WTC11 (cell line): ENCODE measurements at regions not wholly inside any gene's neighbourhood (a gene's known extent, or its start where the extent isn't known, plus 50 kb on each side); places are given as distances from the start of the nearest gene placed in this dataset.

Experiments used
- ATAC-seq: fragments of 200-7000 bp; cut with Tn5 transposase; 2 replicates; pipeline ENCODE4 v1.10.0; 2021; ENCODE audit warnings: mild to moderate bottlenecking, moderate library complexity
- CTCF ChIA-PET: fragments of 300-600 bp; sonication (Branson Sonifier 250); formaldehyde crosslinking; loops from one replicate; lab custom pipeline; 2021; ENCODE audit warnings: antibody characterized with exemption; lab: Charles Lee
- POLR2A ChIA-PET: fragments of 350-600 bp; sonication (Branson Sonifier 250); formaldehyde crosslinking; loops from one replicate; lab custom pipeline; 2021; ENCODE audit warnings: antibody characterized with exemption; lab: Charles Lee
- DNase-seq: peaks from one replicate; pipeline ENCODE4 v3.0.0; 2021; ENCODE audit warnings: low spot score
- H3K27ac Mint-ChIP-seq: 2 replicates; pipeline ENCODE4 v1.8.0; 2021; ENCODE audit warnings: mixed read lengths
- H3K27me3 Mint-ChIP-seq: 2 replicates; pipeline ENCODE4 v1.8.0; 2021; ENCODE audit warnings: low read depth, mild to moderate bottlenecking, moderate library complexity, mixed read lengths
- H3K36me3 Mint-ChIP-seq: 2 replicates; pipeline ENCODE4 v1.8.0; 2021; ENCODE audit warnings: mixed read lengths
- H3K4me1 Mint-ChIP-seq: 2 replicates; pipeline ENCODE4 v1.8.0; 2022; ENCODE audit warnings: mixed read lengths
- H3K4me3 Mint-ChIP-seq: 2 replicates; pipeline ENCODE4 v1.8.0; 2021; ENCODE audit warnings: mild to moderate bottlenecking, moderate library complexity, mixed read lengths
- H3K9me3 Mint-ChIP-seq: 2 replicates; pipeline ENCODE4 v1.8.0; 2021; ENCODE audit warnings: mixed read lengths
- ATF1 ChIP-seq: sonication (generic); formaldehyde crosslinking; IDR thresholded peaks from 2 replicates; pipeline ENCODE4 v1.8.1; 2023; ENCODE audit warnings: mild to moderate bottlenecking, moderate library complexity, missing genetic modification reagents
- ATF2 ChIP-seq: sonication (generic); formaldehyde crosslinking; IDR thresholded peaks from 2 replicates; pipeline ENCODE4 v1.8.1; 2022; ENCODE audit warnings: low read depth, missing genetic modification reagents, borderline replicate concordance
- E2F1 ChIP-seq: sonication (generic); formaldehyde crosslinking; IDR thresholded peaks from 2 replicates; pipeline ENCODE4 v1.8.0; 2022; ENCODE audit warnings: mild to moderate bottlenecking, missing genetic modification reagents
- FOXP1 ChIP-seq: sonication (generic); formaldehyde crosslinking; IDR thresholded peaks from 2 replicates; pipeline ENCODE4 v1.8.0; 2022; ENCODE audit warnings: missing genetic modification reagents, mild to moderate bottlenecking, moderate library complexity, borderline replicate concordance
- GRHL2 ChIP-seq: fragments of 250-450 bp; sonication (Bioruptor Pico); IDR thresholded peaks from 2 replicates; pipeline ENCODE4 v1.8.0; 2022; ENCODE audit warnings: mild to moderate bottlenecking, moderate library complexity; ENCODE audit not compliant: insufficient replicate concordance, severe bottlenecking
- JUN ChIP-seq: sonication (generic); formaldehyde crosslinking; IDR thresholded peaks from 2 replicates; pipeline ENCODE4 v1.8.0; 2023; ENCODE audit warnings: mild to moderate bottlenecking, missing genetic modification reagents
- MAX ChIP-seq: sonication (generic); formaldehyde crosslinking; IDR thresholded peaks from 2 replicates; pipeline ENCODE4 v1.8.0; 2022; ENCODE audit warnings: mild to moderate bottlenecking, missing genetic modification reagents
- MXD4 ChIP-seq: fragments of 250-450 bp; sonication (Bioruptor Pico); IDR thresholded peaks from 2 replicates; pipeline ENCODE4 v1.8.0; 2021; ENCODE audit warnings: mild to moderate bottlenecking, moderate library complexity, borderline replicate concordance
- PRRX2 ChIP-seq: fragments of 250-450 bp; sonication (Bioruptor Pico); IDR thresholded peaks from 2 replicates; pipeline ENCODE4 v1.8.0; 2021; ENCODE audit warnings: mild to moderate bottlenecking
- RORB ChIP-seq: fragments of 250-450 bp; sonication (Bioruptor Pico); IDR thresholded peaks from 2 replicates; pipeline ENCODE4 v1.9.0; 2021; ENCODE audit warnings: mild to moderate bottlenecking
- TEAD1 ChIP-seq: sonication (generic); formaldehyde crosslinking; IDR thresholded peaks from 2 replicates; pipeline ENCODE4 v1.8.0; 2022; ENCODE audit warnings: mild to moderate bottlenecking, missing genetic modification reagents
- ZNF512 ChIP-seq: sonication (generic); formaldehyde crosslinking; IDR thresholded peaks from 2 replicates; pipeline ENCODE4 v1.8.1; 2022; ENCODE audit warnings: missing genetic modification reagents, borderline replicate concordance
- TF ChIP-seq, protein P1 (sequence below): sonication (generic); formaldehyde crosslinking; IDR thresholded peaks from 2 replicates; pipeline ENCODE4 v1.8.1; 2023; ENCODE audit warnings: mild to moderate bottlenecking, missing genetic modification reagents
- TF ChIP-seq, protein P2 (sequence below): sonication (generic); formaldehyde crosslinking; IDR thresholded peaks from 2 replicates; pipeline ENCODE4 v1.8.1; 2023; ENCODE audit warnings: mild to moderate bottlenecking, missing genetic modification reagents
- TF ChIP-seq, protein P3 (sequence below): sonication (generic); formaldehyde crosslinking; conservative IDR thresholded peaks from 2 replicates; pipeline ENCODE4 v1.8.1; 2022; ENCODE audit warnings: mild to moderate bottlenecking, missing genetic modification reagents
- TF ChIP-seq, protein P4 (sequence below): sonication (generic); formaldehyde crosslinking; IDR thresholded peaks from 2 replicates; pipeline ENCODE4 v1.8.0; 2022; ENCODE audit warnings: mild to moderate bottlenecking, missing genetic modification reagents
- TF ChIP-seq, protein P5 (sequence below): sonication (generic); formaldehyde crosslinking; IDR thresholded peaks from 2 replicates; pipeline ENCODE4 v1.8.1; 2023; ENCODE audit warnings: mild to moderate bottlenecking, missing genetic modification reagents, moderate library complexity
- TF ChIP-seq, protein P6 (sequence below): fragments of 250-450 bp; sonication (Bioruptor Pico); IDR thresholded peaks from 2 replicates; pipeline ENCODE4 v1.9.0; 2021; ENCODE audit warnings: mild to moderate bottlenecking

GRCh38 chr4:138644322-138644721 is 371.3 kb upstream of the NOCT start:
- ChIA-PET CTCF (no interaction called here), POLR2A (no interaction called here)
- no peak overlapping the region for H3K27ac Mint-ChIP-seq

DNA sequence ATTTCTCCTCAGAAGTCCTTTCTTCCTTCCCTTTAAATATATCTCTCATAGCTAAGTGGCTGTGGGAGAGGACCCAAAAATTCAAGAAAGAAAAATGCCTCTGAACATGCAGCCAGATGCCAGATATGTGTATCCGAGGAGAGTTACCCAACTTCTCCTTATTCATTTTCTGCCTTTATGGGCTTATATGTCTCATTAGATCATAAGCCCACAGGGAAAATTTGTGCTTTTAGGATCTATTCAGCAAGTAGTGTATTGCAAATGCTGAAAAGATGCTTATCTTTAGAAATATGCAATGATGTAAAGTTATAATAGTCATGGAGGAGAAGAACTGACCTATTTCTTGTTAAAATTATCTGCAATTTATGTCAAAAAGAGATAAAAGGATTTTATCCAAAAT is 371.8 kb upstream of the NOCT start:
- no peaks in the 10 kb centered on the region for H3K27me3 Mint-ChIP-seq
- peaks cover 38% of the 10 kb centered on the region for H3K4me1 Mint-ChIP-seq
- H3K36me3 Mint-ChIP-seq: peaks cover 4% of the 10 kb centered on the region
- no peak for ATAC-seq
- no peak for DNase-seq
- TF ChIP-seq, protein P1, sequence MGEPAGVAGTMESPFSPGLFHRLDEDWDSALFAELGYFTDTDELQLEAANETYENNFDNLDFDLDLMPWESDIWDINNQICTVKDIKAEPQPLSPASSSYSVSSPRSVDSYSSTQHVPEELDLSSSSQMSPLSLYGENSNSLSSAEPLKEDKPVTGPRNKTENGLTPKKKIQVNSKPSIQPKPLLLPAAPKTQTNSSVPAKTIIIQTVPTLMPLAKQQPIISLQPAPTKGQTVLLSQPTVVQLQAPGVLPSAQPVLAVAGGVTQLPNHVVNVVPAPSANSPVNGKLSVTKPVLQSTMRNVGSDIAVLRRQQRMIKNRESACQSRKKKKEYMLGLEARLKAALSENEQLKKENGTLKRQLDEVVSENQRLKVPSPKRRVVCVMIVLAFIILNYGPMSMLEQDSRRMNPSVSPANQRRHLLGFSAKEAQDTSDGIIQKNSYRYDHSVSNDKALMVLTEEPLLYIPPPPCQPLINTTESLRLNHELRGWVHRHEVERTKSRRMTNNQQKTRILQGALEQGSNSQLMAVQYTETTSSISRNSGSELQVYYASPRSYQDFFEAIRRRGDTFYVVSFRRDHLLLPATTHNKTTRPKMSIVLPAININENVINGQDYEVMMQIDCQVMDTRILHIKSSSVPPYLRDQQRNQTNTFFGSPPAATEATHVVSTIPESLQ (CRISPR knock-in tag): no peak
- no peak for TF ChIP-seq JUN
- TF ChIP-seq, protein P2, sequence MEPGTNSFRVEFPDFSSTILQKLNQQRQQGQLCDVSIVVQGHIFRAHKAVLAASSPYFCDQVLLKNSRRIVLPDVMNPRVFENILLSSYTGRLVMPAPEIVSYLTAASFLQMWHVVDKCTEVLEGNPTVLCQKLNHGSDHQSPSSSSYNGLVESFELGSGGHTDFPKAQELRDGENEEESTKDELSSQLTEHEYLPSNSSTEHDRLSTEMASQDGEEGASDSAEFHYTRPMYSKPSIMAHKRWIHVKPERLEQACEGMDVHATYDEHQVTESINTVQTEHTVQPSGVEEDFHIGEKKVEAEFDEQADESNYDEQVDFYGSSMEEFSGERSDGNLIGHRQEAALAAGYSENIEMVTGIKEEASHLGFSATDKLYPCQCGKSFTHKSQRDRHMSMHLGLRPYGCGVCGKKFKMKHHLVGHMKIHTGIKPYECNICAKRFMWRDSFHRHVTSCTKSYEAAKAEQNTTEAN (CRISPR knock-in tag): no peak
- TF ChIP-seq, protein P3, sequence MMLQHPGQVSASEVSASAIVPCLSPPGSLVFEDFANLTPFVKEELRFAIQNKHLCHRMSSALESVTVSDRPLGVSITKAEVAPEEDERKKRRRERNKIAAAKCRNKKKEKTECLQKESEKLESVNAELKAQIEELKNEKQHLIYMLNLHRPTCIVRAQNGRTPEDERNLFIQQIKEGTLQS: no peak
- ChIA-PET CTCF (no interaction called here), POLR2A (no interaction called here)
- H3K27ac Mint-ChIP-seq: no peak overlapping the region
- peaks cover 23% of the 10 kb centered on the region for H3K9me3 Mint-ChIP-seq
- H3K4me3 Mint-ChIP-seq: no peak overlapping the region

More at GRCh38 chr4:138644322-138644721, 371.3 kb upstream of the NOCT start:
- no peak overlapping the region for H3K4me3 Mint-ChIP-seq
- DNase-seq: no peak
- no peak for ATAC-seq
- no peak for TF ChIP-seq ATF2 (CRISPR knock-in tag)
- no peak for TF ChIP-seq ATF1 (CRISPR knock-in tag)
- no peak for TF ChIP-seq ZNF512 (CRISPR knock-in tag)
- TF ChIP-seq, all 79 proteins: peak for 0
- Mint-ChIP-seq H3K9me3 (peaks cover 24% of the 10 kb centered on the region), H3K4me1 (peaks cover 42% of the 10 kb centered on the region), H3K27me3 (no peaks in the 10 kb centered on the region), H3K36me3 (peaks cover 4% of the 10 kb centered on the region)

DNA sequence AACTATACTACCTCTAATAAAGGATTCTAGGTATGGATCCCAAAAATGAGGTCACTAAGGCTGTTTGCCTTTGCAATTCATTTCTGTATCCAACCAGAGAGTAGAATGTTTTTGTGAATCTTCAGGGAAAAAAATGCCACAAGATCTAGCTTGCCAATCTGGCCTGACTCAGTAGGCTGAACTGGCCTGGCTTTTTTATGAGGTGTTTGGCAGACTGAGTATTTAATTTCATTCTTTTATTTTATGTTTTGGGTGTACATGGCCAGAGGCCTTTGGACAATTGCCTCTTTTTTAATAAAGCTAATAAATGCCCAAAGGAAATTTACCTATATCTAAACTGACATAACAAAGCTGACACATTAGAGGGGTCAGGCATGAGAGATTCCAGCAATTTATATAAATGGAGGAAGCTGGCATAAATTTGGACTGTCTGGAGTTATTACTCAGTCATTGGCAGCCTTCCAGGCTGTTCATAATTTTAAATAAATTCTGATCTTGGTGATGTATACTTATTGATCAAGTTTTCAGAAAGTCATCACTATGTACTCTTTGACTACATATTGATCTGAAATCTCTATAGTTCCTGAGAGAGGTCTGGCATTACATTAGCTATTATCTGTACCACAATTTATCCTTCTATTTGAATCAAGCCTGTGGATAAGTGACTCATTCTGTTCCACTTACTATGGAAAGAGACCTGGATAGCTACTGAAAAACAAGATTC is 376.4 kb upstream of the NOCT start:
- ATAC-seq: no peak
- POLR2A ChIA-PET: no interaction called here
- Mint-ChIP-seq H3K36me3 (no peaks in the 10 kb centered on the region), H3K27me3 (no peaks in the 10 kb centered on the region; the same call in 1 of the 2 replicates), H3K27ac (no peak overlapping the region), H3K9me3 (peaks cover 12% of the 10 kb centered on the region), H3K4me1 (peaks cover 6% of the 10 kb centered on the region), H3K4me3 (no peak overlapping the region)
- TF ChIP-seq TEAD1 (CRISPR knock-in tag) (no peak), RORB (no peak), MAX (no peak), E2F1 (CRISPR knock-in tag) (no peak), FOXP1 (CRISPR knock-in tag) (no peak), GRHL2 (CRISPR knock-in tag) (no peak), PRRX2 (no peak), MXD4 (no peak)
- TF ChIP-seq, protein P4, sequence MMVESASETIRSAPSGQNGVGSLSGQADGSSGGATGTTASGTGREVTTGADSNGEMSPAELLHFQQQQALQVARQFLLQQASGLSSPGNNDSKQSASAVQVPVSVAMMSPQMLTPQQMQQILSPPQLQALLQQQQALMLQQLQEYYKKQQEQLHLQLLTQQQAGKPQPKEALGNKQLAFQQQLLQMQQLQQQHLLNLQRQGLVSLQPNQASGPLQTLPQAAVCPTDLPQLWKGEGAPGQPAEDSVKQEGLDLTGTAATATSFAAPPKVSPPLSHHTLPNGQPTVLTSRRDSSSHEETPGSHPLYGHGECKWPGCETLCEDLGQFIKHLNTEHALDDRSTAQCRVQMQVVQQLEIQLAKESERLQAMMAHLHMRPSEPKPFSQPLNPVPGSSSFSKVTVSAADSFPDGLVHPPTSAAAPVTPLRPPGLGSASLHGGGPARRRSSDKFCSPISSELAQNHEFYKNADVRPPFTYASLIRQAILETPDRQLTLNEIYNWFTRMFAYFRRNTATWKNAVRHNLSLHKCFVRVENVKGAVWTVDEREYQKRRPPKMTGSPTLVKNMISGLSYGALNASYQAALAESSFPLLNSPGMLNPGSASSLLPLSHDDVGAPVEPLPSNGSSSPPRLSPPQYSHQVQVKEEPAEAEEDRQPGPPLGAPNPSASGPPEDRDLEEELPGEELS (CRISPR knock-in tag): no peak
- TF ChIP-seq, protein P5, sequence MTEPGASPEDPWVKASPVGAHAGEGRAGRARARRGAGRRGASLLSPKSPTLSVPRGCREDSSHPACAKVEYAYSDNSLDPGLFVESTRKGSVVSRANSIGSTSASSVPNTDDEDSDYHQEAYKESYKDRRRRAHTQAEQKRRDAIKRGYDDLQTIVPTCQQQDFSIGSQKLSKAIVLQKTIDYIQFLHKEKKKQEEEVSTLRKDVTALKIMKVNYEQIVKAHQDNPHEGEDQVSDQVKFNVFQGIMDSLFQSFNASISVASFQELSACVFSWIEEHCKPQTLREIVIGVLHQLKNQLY (CRISPR knock-in tag): no peak
- TF ChIP-seq, protein P6, sequence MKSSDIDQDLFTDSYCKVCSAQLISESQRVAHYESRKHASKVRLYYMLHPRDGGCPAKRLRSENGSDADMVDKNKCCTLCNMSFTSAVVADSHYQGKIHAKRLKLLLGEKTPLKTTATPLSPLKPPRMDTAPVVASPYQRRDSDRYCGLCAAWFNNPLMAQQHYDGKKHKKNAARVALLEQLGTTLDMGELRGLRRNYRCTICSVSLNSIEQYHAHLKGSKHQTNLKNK (CRISPR knock-in tag): no peak
- CTCF ChIA-PET: interaction anchor here (1.0 kb wide), 1 partner anchor 21 kb away, joined by 3 read pairs; no protein-coding TSS in a partner anchor
- DNase-seq: no peak
